OCI-LY3 (cell line): ENCODE measurements at regions not wholly inside any gene's neighbourhood (a gene's known extent, or its start where the extent isn't known, plus 50 kb on each side); places are given as distances from the start of the nearest gene placed in this dataset.

ENCODE experiments used
- EZH2phosphoT487 ChIP-seq: fragments of 200-600 bp; shearing (Covaris generic); IDR thresholded peaks from 2 replicates; pipeline ENCODE4 v1.6.1; 2018; ENCODE audit warnings: antibody characterized with exemption, mixed run types, low read depth
- TF ChIP-seq, protein P1 (sequence below): fragments of 200-600, 300-600 bp; sonication (generic); IDR thresholded peaks from 2 replicates; pipeline ENCODE4 v1.5.1; 2014; ENCODE audit warnings: antibody characterized with exemption, low read length, low read depth

DNA sequence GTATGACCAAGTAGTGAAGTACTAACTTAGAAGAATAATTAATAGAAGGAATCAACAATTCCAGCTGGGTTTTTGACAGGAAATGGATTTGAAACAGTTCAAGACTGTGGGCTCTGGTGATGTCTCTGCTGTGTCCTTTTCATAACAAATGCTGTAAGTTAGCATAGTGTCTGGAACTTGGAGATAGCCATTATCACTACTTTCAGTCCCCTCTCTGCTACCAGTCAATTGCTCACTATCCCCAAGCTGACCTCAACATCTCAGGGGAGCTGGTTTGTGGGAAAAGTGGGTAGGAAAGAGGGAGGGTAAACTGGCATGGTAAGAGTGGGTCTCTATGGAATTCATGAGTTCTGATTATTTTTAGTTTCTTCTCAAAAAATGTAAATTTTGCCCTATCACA is 231.4 kb upstream of the MID1 start:
- TF ChIP-seq, protein P1, sequence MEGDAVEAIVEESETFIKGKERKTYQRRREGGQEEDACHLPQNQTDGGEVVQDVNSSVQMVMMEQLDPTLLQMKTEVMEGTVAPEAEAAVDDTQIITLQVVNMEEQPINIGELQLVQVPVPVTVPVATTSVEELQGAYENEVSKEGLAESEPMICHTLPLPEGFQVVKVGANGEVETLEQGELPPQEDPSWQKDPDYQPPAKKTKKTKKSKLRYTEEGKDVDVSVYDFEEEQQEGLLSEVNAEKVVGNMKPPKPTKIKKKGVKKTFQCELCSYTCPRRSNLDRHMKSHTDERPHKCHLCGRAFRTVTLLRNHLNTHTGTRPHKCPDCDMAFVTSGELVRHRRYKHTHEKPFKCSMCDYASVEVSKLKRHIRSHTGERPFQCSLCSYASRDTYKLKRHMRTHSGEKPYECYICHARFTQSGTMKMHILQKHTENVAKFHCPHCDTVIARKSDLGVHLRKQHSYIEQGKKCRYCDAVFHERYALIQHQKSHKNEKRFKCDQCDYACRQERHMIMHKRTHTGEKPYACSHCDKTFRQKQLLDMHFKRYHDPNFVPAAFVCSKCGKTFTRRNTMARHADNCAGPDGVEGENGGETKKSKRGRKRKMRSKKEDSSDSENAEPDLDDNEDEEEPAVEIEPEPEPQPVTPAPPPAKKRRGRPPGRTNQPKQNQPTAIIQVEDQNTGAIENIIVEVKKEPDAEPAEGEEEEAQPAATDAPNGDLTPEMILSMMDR = no peak
- no peak for TF ChIP-seq EZH2phosphoT487
